ENCODE measurements at regions not wholly inside any gene's neighbourhood (a gene's known extent, or its start where the extent isn't known, plus 50 kb on each side); places are given as distances from the start of the nearest gene placed in this dataset.

GRCh38 chr5:3381206-3381825 lies 214.3 kb upstream of the IRX1 start:
- H3K36me3 Mint-ChIP-seq (ENCODE audit: unreplicated experiment) = peaks cover 6% of the 10 kb centered on the region
- no peak overlapping the region for H3K27ac Mint-ChIP-seq (ENCODE audit: unreplicated experiment)
- no peak for DNase-seq
- peaks cover 6% of the 10 kb centered on the region for H3K4me1 Mint-ChIP-seq (ENCODE audit: low read depth, unreplicated experiment)
- H3K9me3 Mint-ChIP-seq (ENCODE audit: unreplicated experiment) = peaks cover 2% of the 10 kb centered on the region
- TF ChIP-seq, protein P1, sequence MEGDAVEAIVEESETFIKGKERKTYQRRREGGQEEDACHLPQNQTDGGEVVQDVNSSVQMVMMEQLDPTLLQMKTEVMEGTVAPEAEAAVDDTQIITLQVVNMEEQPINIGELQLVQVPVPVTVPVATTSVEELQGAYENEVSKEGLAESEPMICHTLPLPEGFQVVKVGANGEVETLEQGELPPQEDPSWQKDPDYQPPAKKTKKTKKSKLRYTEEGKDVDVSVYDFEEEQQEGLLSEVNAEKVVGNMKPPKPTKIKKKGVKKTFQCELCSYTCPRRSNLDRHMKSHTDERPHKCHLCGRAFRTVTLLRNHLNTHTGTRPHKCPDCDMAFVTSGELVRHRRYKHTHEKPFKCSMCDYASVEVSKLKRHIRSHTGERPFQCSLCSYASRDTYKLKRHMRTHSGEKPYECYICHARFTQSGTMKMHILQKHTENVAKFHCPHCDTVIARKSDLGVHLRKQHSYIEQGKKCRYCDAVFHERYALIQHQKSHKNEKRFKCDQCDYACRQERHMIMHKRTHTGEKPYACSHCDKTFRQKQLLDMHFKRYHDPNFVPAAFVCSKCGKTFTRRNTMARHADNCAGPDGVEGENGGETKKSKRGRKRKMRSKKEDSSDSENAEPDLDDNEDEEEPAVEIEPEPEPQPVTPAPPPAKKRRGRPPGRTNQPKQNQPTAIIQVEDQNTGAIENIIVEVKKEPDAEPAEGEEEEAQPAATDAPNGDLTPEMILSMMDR (IDR thresholded peaks at IDR 0.05; ENCODE audit: partially characterized antibody, unreplicated experiment) = no peak
- peaks cover 2% of the 10 kb centered on the region for H3K27me3 Mint-ChIP-seq (ENCODE audit: unreplicated experiment)
- H3K4me3 Mint-ChIP-seq (ENCODE audit: unreplicated experiment) = no peak overlapping the region

GRCh38 chr5:3380689-3381088 lies 214.9 kb upstream of the IRX1 start:
- Mint-ChIP-seq H3K9me3 (ENCODE audit: unreplicated experiment) (no peaks in the 10 kb centered on the region), H3K27me3 (ENCODE audit: unreplicated experiment) (peaks cover 2% of the 10 kb centered on the region), H3K4me3 (ENCODE audit: unreplicated experiment) (no peak overlapping the region), H3K27ac (ENCODE audit: unreplicated experiment) (no peak overlapping the region), H3K4me1 (ENCODE audit: low read depth, unreplicated experiment) (peaks cover under 1% of the 10 kb centered on the region), H3K36me3 (ENCODE audit: unreplicated experiment) (peaks cover 6% of the 10 kb centered on the region)
- TF ChIP-seq, protein P1 (IDR thresholded peaks at IDR 0.05; ENCODE audit: partially characterized antibody, unreplicated experiment) = no peak
- DNase-seq = no peak

DNA sequence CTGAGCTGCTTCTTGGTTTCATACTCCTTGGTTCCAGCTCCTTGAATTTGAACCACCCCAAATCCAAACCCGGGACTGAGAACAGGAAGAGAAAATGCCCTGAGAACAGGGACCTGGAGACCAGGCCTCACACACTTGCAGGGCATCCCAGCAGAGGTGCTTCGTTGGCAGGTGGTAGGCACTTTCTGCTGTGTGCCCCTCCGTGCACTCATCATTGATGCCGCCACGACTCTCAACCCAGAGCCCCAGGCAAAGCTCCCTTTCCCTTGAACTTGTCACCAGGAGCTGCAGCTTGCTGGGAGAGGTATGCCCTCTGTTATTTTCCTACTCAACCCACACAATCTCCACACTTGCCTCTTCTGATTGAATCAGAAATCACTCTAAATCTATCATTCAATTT lies 217.8 kb upstream of the IRX1 start:
- H3K36me3 Mint-ChIP-seq (ENCODE audit: unreplicated experiment) = peaks cover 21% of the 10 kb centered on the region
- no peak for DNase-seq
- no peak overlapping the region for H3K27ac Mint-ChIP-seq (ENCODE audit: unreplicated experiment)
- H3K9me3 Mint-ChIP-seq (ENCODE audit: unreplicated experiment) = peaks cover 3% of the 10 kb centered on the region
- H3K4me1 Mint-ChIP-seq (ENCODE audit: low read depth, unreplicated experiment) = no peaks in the 10 kb centered on the region
- H3K4me3 Mint-ChIP-seq (ENCODE audit: unreplicated experiment) = no peak overlapping the region
- H3K27me3 Mint-ChIP-seq (ENCODE audit: unreplicated experiment) = peaks cover 5% of the 10 kb centered on the region
- TF ChIP-seq, protein P1 (IDR thresholded peaks at IDR 0.05; ENCODE audit: partially characterized antibody, unreplicated experiment) = no peak

- H3K36me3 Mint-ChIP-seq (ENCODE audit: unreplicated experiment) = peaks cover 28% of the 10 kb centered on the region
- H3K4me1 Mint-ChIP-seq (ENCODE audit: low read depth, unreplicated experiment) = no peaks in the 10 kb centered on the region
- TF ChIP-seq, protein P1 (IDR thresholded peaks at IDR 0.05; ENCODE audit: partially characterized antibody, unreplicated experiment) = no peak
- H3K27ac Mint-ChIP-seq (ENCODE audit: unreplicated experiment) = no peak overlapping the region
- no peak for DNase-seq
- H3K27me3 Mint-ChIP-seq (ENCODE audit: unreplicated experiment) = peaks cover 6% of the 10 kb centered on the region
- H3K4me3 Mint-ChIP-seq (ENCODE audit: unreplicated experiment) = peak overlapping the region; percentile 30
- peaks cover 4% of the 10 kb centered on the region for H3K9me3 Mint-ChIP-seq (ENCODE audit: unreplicated experiment)
Measured at GRCh38 chr5:3377176-3377575, 218.5 kb upstream of the IRX1 start.

GRCh38 chr5:3376611-3377010 lies 219.0 kb upstream of the IRX1 start:
- no peak for DNase-seq
- peaks cover 6% of the 10 kb centered on the region for H3K27me3 Mint-ChIP-seq (ENCODE audit: unreplicated experiment)
- no peak overlapping the region for H3K4me3 Mint-ChIP-seq (ENCODE audit: unreplicated experiment)
- TF ChIP-seq, protein P1 (IDR thresholded peaks at IDR 0.05; ENCODE audit: partially characterized antibody, unreplicated experiment) = no peak
- no peaks in the 10 kb centered on the region for H3K4me1 Mint-ChIP-seq (ENCODE audit: low read depth, unreplicated experiment)
- H3K27ac Mint-ChIP-seq (ENCODE audit: unreplicated experiment) = no peak overlapping the region
- peaks cover 5% of the 10 kb centered on the region for H3K9me3 Mint-ChIP-seq (ENCODE audit: unreplicated experiment)
- peaks cover 32% of the 10 kb centered on the region for H3K36me3 Mint-ChIP-seq (ENCODE audit: unreplicated experiment)

All from glutamatergic neuron (in vitro differentiated cells).